Panc1 (cell line): ENCODE measurements at regions not wholly inside any gene's neighbourhood (a gene's known extent, or its start where the extent isn't known, plus 50 kb on each side); places are given as distances from the start of the nearest gene placed in this dataset.

ENCODE experiments used
- ATAC-seq: fragments of 200-7000 bp; cut with Tn5 transposase; 2 replicates; pipeline ENCODE4 v1.9.1; 2020; ENCODE audit warnings: mild to moderate bottlenecking, moderate library complexity
- BruUV-seq: library from RNA; stranded (reverse); fragments of 400-500 nt; replicated peaks from 2 replicates; lab custom pipeline; 2021; lab: Mats Ljungman, UMichigan
- CTCF ChIA-PET: fragments of 300-600 bp; sonication (Branson Sonifier 250); formaldehyde crosslinking; loops from one replicate; lab custom pipeline; 2022; ENCODE audit warnings: antibody characterized with exemption; lab: Charles Lee
- POLR2A ChIA-PET: fragments of 300-600 bp; sonication (Branson Sonifier 250); formaldehyde crosslinking; loops from one replicate; lab custom pipeline; 2022; ENCODE audit warnings: antibody characterized with exemption; lab: Charles Lee
- DNase-seq: peaks from one replicate; pipeline ENCODE4 v3.0.0-alpha.2; 2010; ENCODE audit warnings: low read depth, low spot score
- H3K27ac ChIP-seq: 2 replicates; pipeline ENCODE4 v1.5.1; 2011; ENCODE audit warnings: mild to moderate bottlenecking, low read length, inconsistent platforms
- H3K27me3 ChIP-seq: fragments of 200-500 bp; sonication (Bioruptor generic); 2 replicates; pipeline ENCODE4 v1.6.0; 2014; ENCODE audit warnings: low read length, inconsistent platforms; ENCODE audit not compliant: control insufficient read depth, insufficient read depth
- H3K36me3 ChIP-seq: fragments of 200-500 bp; sonication (Bioruptor generic); 2 replicates; pipeline ENCODE4 v1.5.1; 2014; ENCODE audit warnings: inconsistent platforms, mild to moderate bottlenecking, low read length, moderate library complexity; ENCODE audit not compliant: control insufficient read depth, insufficient read depth
- H3K4me1 ChIP-seq: 2 replicates; pipeline ENCODE4 v1.5.1; 2011; ENCODE audit warnings: inconsistent platforms, mild to moderate bottlenecking, low read length, moderate library complexity; ENCODE audit not compliant: control insufficient read depth, insufficient read depth
- H3K4me3 ChIP-seq, 2 experiments: 2 replicates each; pipeline ENCODE4 v1.5.1; 2011 to 2012; ENCODE audit warnings: low read depth in 2 of 2, low read length in 2 of 2, mild to moderate bottlenecking in 2 of 2, inconsistent platforms in 1 of 2, moderate library complexity in 1 of 2
- H3K9me3 ChIP-seq: fragments of 200-500 bp; sonication (Bioruptor generic); 2 replicates; pipeline ENCODE4 v1.5.1; 2014; ENCODE audit warnings: low read depth, mild to moderate bottlenecking, inconsistent platforms, low read length, moderate library complexity; ENCODE audit not compliant: control insufficient read depth, insufficient read depth
- POLR2AphosphoS5 ChIP-seq: IDR thresholded peaks from 2 replicates; pipeline ENCODE4 v1.6.1; 2012; ENCODE audit warnings: mild to moderate bottlenecking, low read depth, low read length, moderate library complexity
- REST ChIP-seq, 2 experiments: IDR thresholded peaks; 2 replicates each; pipeline ENCODE4 v1.6.1; 2011 to 2012; ENCODE audit warnings: low read depth in 2 of 2, control low read depth in 1 of 2, low read length in 1 of 2, mild to moderate bottlenecking in 1 of 2, moderate library complexity in 1 of 2; ENCODE audit not compliant: insufficient read depth in 1 of 2
- SIN3A ChIP-seq: IDR thresholded peaks from 2 replicates; pipeline ENCODE4 v1.6.1; 2012; ENCODE audit warnings: low read depth, mild to moderate bottlenecking, low read length, moderate library complexity, borderline replicate concordance; ENCODE audit not compliant: insufficient read depth
- TCF7L2 ChIP-seq: IDR thresholded peaks from 2 replicates; pipeline ENCODE4 v1.6.1; 2011; ENCODE audit warnings: mild to moderate bottlenecking, low read depth, low read length, inconsistent platforms
- in situ Hi-C: cut with HindIII; loops from 2 replicates; pipeline ENCODE4 v1.10.0; 2016; ENCODE audit warnings: low sequenced_read_pairs, low pct_unique_long_range_greater_than_20kb
- intact Hi-C: fragments of 100-400 bp; cut with micrococcal nuclease; formaldehyde crosslinking; loops from one replicate; pipeline ENCODE4 v1.10.0; 2022; ENCODE audit not compliant: unreplicated experiment
- TF ChIP-seq, protein P1 (sequence below): fragments of 450-650 bp; IDR thresholded peaks from 2 replicates; pipeline ENCODE4 v1.5.1; 2017; ENCODE audit warnings: mild to moderate bottlenecking

- H3K27ac ChIP-seq, result no peak overlapping the region
- H3K36me3 ChIP-seq, result no peaks in the 10 kb centered on the region
- ChIA-PET CTCF (no interaction called here), POLR2A (no interaction called here)
- no peak for DNase-seq
- BruUV-seq, result no TSS peak
- H3K4me3 ChIP-seq, result no peak overlapping the region
- no peaks in the 10 kb centered on the region for H3K27me3 ChIP-seq
- intact Hi-C loops (no loop called here), in situ Hi-C loops (no loop called here)
- no peak for TF ChIP-seq POLR2AphosphoS5
- no peak for TF ChIP-seq TCF7L2
- TF ChIP-seq, protein P1, sequence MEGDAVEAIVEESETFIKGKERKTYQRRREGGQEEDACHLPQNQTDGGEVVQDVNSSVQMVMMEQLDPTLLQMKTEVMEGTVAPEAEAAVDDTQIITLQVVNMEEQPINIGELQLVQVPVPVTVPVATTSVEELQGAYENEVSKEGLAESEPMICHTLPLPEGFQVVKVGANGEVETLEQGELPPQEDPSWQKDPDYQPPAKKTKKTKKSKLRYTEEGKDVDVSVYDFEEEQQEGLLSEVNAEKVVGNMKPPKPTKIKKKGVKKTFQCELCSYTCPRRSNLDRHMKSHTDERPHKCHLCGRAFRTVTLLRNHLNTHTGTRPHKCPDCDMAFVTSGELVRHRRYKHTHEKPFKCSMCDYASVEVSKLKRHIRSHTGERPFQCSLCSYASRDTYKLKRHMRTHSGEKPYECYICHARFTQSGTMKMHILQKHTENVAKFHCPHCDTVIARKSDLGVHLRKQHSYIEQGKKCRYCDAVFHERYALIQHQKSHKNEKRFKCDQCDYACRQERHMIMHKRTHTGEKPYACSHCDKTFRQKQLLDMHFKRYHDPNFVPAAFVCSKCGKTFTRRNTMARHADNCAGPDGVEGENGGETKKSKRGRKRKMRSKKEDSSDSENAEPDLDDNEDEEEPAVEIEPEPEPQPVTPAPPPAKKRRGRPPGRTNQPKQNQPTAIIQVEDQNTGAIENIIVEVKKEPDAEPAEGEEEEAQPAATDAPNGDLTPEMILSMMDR, result no peak
- TF ChIP-seq SIN3A, result no peak
- TF ChIP-seq REST (IDR thresholded peaks at IDR 0.05; ENCODE audit: insufficient read depth in 1 of 2, low read depth in 2 of 2, low read length in 1 of 2), result no peak
- no peak for ATAC-seq
- H3K9me3 ChIP-seq, result no peaks in the 10 kb centered on the region
- no peaks in the 10 kb centered on the region for H3K4me1 ChIP-seq
These were observed 133.1 kb downstream of the IDS start for GRCh38 chrX:149371986-149372385.

DNA sequence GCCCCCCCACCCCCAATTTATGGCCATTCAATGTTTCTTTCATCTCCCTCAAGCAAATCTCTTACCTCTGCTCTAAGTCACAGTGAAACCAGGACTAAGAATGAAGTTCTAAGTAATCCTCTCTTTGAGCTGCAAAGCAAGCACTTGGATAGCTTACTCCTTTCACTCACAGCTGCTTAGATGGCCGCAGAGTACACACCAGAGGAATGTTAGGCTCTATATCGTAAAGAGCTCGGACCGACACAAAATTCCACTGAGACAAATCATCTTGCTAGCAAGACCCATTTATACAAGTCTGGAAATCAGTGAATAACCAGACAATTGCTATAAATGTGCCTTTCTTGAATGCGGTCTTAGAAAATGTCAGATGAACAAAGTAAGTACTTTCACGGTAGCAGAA, 135.0 kb downstream of the IDS start:
- no TSS peak for BruUV-seq
- no peaks in the 10 kb centered on the region for H3K9me3 ChIP-seq
- H3K27me3 ChIP-seq, result no peaks in the 10 kb centered on the region
- intact Hi-C loops (no loop called here), in situ Hi-C loops (no loop called here)
- H3K36me3 ChIP-seq, result no peaks in the 10 kb centered on the region
- DNase-seq (no peak), ATAC-seq (no peak)
- ChIA-PET CTCF (no interaction called here), POLR2A (no interaction called here)
- no peak overlapping the region for H3K27ac ChIP-seq
- no peaks in the 10 kb centered on the region for H3K4me1 ChIP-seq
- no peak overlapping the region for H3K4me3 ChIP-seq
- TF ChIP-seq, protein P1, result no peak
- no peak for TF ChIP-seq REST (IDR thresholded peaks at IDR 0.05; ENCODE audit: insufficient read depth in 1 of 2, low read depth in 2 of 2, low read length in 1 of 2)
- TF ChIP-seq SIN3A, result no peak
- no peak for TF ChIP-seq TCF7L2
- no peak for TF ChIP-seq POLR2AphosphoS5
